Hematopoietic multipotent progenitor cell treated with erythropoietin and hydrocortisone succinate and interleukin-3 and kit ligand, for 8 days (in vitro differentiated cells): ENCODE measurements at regions not wholly inside any gene's neighbourhood (a gene's known extent, or its start where the extent isn't known, plus 50 kb on each side); places are given as distances from the start of the nearest gene placed in this dataset.
"Not testable (repeated sequence)": the region's sequence is repeated elsewhere in the genome, so short reads cannot be mapped to it uniquely, and the experiment has no call there.

ENCODE experiments used
- DNase-seq: peaks from one replicate; pipeline ENCODE4 v3.0.0-alpha.2; 2015

DNA sequence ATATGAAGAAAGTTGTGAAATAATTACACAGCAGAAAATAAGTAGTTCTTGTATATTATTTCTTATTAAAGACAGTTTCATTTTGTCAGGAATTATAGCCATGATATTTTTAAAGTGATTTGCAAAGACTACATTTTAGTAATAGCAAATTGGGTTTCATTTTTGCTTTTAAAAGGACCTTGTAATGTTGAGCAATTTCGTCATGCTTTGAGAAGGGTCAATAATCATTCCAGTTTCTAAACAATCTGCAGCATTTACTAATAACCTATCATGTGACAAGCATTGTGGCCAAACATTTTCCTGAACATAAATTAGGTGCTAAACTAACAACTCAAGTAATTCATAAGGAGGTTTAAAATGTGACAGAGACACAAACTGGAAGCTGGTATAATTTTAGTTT is 214.4 kb upstream of the CBLB start:
- no peak for DNase-seq

DNA sequence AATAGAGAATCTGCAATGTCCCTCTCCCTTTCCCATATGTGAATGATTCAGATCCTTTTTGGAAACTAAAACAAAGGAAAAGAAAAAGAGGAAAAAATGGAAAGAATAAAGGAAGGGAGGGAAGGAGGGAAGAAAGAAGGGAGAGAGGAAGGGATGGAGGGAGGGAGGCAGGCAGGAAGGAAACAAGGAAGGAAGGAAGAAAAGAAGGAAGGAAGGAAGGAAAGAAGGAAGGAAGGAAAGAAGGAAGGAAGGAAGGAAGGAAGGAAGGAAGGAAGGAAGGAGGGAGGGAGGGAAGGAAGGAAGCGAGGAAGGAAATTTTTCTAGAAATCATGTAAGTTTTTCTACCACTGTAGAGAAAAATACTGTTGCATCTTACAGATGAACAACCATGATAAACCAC is 215.0 kb upstream of the CBLB start:
- no peak for DNase-seq

- DNase-seq = no peak
These were observed 217.2 kb upstream of the CBLB start for GRCh38 chr3:106086038-106086437.

DNA sequence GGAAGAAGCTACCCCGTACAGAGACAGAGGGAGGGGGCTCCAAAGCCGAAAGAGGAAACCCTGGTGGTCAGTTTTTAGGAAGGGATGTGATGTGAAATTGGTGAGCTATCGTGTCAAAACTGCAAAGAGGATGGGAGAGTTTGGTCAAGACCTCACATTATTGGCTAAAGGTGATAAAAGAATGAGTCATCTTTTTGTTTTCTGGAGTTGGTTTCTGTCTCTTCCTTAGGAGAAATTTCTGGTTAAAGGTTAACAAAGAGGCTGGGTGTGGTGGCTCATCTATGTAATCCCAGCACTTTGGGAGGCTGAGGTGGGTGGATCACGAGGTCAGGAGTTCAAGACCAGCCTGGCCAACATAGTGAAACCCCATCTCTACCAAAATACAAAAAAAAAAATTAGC is 217.8 kb upstream of the CBLB start:
- no peak for DNase-seq

DNA sequence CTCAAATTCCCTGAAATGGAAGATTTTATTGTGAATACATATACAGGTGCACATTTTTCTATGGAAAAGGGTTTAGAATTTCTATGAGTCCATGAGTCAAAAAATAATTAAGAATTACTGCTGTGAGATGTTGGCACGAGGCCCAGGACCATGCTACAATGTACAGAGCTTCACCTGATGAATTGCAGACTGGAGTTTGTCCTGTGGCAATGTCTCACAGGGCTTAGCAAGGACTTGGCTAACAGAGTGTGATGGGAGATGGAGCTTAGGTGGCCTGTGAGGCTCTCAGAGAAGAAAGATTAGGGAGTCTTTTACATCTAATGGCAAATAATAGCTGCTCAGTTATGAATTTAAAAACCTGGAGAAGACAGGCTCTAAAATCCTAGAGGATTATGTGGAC is 219.5 kb upstream of the CBLB start:
- no peak for DNase-seq

GRCh38 chr3:106088899-106089298 is 220.1 kb upstream of the CBLB start:
- no peak for DNase-seq

DNA sequence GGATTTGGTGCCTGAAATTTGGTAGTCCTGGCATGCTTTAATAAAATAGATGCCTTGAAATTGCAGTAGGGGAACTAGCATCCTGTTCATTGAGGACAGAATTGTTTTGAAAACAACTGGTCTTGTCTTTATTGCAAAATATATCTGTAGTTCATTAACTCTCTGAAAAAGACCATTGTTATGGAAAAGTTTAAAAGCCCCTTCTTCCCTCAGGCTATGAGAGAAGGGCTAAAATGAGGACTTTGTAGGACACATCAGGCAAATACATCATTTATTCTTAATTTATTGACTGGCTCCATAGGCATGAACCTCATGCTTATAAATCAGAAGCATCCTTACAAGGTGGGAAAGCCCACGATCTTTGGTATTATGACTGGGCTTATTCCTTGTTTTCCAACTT is 221.0 kb upstream of the CBLB start:
- DNase-seq = no peak

DNA sequence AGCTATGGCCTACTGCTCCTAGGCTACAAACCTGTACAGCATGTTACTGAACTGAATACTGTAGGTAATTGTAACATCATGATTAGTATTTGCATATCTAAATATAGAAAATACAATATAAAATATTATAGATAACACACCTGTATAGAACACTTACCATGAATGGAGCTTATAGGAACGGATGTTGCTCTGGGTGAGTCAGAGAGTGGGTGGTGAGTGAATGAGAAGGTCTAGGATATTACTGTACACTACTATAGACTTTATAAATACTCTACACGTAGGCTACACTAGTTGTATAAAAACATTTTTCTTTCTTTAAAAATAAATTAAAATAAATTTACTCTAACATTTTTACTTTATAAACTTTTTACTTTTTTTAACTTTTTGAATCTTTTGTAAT is 224.0 kb upstream of the CBLB start:
- DNase-seq = no peak

DNA sequence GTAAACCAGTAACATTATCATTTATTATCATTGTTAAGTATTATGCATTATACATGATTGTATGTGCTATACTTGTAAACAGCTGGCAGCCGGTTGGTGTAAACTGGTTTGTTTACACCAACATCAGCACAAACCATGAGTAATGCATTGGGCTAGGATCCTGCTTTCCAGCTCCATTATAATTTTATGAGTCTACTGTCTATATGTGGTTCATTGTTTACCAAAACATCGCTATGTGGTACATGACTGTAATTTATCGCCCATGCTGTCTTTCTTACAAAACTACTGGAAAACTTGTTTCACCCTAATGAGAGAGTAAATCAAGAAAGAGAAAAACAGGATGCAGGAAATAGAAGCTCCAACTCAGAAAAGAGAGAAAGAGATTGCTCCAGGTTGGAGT is 224.8 kb upstream of the CBLB start:
- DNase-seq = no peak

- no peak for DNase-seq
These were observed 229.1 kb upstream of the CBLB start for GRCh38 chr3:106097817-106098435.

GRCh38 chr3:106103383-106103782 is 234.6 kb upstream of the CBLB start:
- DNase-seq = no peak

DNA sequence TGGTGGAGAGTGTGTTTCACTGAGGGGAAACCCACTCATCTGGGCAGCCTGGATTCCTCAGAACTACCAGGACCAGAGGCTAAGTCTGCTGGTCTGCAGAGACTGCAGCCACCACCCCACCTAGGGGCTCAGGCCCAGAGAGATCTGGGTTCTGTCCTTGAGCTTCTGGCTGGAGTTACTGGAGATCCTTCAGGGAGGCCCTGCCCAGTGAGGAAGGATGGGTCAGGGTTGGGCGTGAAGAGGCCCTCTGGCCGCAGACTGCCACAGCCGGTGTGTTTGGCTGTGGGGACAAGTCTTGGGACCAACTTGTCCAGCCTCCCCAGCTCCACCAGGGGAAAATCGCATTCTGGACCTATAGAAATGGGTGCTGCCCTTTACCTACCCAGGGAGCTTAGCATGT is 235.3 kb upstream of the CBLB start:
- no peak for DNase-seq

DNA sequence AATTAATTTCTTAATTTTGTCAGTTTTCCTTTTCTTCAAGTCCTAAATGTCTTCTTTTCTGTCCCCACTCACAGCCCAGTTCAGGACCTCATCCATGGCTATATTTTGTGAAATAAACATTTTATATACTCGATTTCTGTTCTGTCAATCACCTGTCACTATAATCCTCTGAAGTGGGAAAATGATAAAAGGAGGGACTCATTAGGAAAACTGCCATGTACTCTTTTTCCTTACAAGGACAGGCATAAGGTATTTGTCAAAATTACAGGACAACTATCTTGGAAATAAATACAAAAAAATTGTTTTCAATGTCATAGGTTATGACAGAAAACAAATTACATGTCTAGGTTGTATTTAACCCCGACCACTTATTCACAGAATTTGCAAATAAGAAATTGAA is 240.1 kb upstream of the CBLB start:
- DNase-seq = no peak

GRCh38 chr3:106112561-106112960 is 243.7 kb upstream of the CBLB start:
- not testable (repeated sequence) for DNase-seq

DNA sequence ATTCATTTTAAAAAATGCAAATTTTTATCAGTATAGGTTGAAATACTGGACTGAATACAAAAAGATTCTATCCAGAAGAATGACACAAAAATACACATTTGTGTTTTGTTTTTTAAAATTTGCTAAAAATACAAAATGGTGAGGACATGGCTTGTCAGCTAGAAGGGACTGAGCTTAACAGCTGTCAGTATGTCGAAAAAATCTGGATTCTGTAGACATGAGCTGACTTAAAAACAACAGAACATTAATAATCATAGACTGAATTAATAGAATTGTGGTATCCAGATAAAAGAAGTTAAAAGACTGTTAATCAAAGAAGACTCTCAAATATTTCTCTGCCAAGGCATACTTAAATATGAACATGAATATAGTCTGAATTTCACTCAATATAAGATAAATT is 244.9 kb upstream of the CBLB start:
- DNase-seq = peak; percentile 6

DNA sequence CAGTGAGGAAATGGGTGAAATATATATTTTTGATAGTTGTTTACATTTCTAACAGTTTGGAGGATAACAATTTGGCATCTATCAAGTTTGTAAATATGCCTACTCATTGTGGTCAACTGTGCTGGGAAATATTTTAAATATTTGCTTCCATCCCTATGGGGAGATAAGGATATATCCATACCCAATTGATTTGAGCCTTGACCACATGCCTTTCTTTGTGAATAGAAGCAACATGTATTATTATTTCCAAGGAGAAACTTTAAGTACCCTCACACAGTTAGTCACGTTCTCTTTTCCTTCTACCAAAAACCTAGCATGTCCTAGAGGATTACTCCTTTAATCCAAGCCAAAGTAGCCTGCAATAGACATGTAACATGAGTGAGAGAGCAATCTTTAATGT is 245.4 kb upstream of the CBLB start:
- peak; percentile 57 for DNase-seq

DNA sequence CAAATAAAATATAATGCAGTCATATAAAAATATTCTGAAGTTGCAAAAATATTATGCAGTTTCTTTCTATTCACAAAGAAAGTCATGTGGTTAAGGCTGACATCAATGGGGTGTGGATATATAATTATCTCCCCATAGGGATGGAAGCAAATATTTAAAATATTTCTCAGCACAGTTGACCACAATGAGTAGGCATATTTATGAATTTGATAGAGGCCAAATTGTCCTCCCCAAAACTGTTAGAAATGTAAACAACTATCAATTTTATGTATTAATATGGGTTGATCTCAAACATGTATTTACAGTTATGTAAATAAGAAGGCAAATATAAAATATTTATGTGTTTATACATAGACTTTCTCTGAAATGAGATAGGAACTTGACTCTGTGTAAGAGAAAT is 246.0 kb upstream of the CBLB start:
- peak; percentile 77 for DNase-seq

DNA sequence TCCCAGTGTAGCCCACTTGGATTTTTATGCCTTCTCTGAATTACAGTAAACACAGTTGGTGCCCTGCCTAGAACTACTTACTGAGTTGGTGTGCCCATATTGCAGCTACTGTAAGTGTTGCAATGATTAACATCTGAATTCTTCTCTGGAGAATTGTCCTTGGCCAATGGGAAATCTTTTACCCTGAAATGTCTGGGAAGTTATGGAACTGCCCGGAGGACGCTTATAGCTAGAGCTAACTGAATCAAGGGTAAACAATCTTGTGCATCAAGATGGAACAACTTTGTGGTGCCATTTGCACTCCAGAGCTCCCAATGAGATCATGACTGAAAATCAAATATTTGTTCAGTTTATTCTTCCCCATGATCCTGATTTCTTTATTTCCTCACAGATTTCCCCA is 246.7 kb upstream of the CBLB start:
- peak; percentile 20 for DNase-seq

DNA sequence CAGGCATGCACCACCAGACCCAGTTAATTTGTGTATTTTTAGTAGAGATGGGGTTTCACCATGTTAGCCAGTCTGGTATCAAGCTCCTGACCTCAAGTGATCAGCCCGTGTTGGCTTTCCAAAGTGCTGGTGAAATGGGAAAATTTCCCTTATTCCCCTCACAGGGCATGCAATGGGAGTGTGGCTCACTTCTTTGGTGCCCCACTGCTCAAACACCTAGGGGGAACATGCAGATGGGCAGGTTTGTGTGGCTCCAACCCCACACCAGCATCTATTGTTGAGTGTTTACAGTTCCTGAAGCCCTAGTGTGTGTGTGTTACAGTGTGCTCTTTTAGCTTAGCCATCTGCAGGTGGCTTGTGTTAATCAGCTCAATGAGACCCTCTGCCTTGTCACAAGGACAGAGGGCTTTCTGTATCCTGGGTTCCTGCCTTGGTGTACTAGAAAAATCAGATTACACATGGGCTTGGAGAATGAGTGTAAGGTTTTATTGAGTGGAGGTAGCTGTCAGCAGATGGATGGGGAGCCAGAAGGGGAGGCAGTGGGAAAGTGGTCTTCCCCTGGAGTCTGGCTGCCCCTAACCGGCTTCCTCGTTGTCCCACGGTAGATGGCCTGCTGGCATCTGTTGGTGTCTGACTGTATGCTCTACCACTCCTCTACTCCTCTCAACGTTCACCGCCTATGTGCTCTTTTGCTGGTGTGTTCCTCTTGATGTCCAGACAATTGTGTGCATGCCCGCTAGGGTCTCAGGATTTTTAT is 248.1 kb upstream of the CBLB start:
- no peak for DNase-seq

- peak; percentile 24 for DNase-seq
These were observed 248.7 kb upstream of the CBLB start for GRCh38 chr3:106117490-106117858.

GRCh38 chr3:106119614-106120082 is 250.8 kb upstream of the CBLB start:
- DNase-seq = no peak

GRCh38 chr3:106120356-106120755 is 251.5 kb upstream of the CBLB start:
- no peak for DNase-seq

DNA sequence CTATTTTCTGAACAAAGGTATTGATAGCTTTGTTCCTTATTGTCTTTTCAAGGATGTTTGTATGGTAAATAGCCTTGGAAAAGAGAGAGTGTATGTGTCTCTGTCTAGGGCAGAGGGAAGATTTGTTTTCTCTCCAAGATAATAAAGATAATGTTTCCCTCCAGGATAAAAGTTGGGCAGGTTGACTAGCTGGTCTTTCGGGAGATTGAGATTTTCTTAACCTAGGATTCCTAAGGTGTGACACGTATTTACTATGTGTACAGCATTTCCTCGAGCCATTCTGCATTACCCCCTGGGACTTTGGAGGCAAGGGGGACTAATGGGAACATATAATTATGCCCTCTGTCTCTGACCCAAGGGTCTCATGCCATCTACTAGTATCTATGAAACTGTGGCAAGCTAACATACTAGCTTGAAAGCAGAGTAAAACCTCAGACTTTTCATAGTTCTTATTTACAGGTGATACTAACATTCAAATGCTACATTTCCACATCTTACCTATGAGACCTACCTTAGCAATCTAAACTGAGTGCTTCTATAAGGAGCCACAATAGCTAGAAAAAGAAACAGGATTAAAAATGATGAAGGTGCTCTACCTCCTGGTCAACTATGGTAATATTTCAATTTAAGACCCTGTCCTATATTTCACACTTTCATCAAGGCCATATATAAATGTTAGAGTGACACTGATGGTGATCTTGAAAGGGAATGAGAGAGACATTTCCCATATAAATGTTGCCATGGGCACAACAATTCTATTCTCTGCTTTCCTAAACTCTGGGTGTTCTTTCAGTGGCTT is 252.9 kb upstream of the CBLB start:
- no peak for DNase-seq

DNA sequence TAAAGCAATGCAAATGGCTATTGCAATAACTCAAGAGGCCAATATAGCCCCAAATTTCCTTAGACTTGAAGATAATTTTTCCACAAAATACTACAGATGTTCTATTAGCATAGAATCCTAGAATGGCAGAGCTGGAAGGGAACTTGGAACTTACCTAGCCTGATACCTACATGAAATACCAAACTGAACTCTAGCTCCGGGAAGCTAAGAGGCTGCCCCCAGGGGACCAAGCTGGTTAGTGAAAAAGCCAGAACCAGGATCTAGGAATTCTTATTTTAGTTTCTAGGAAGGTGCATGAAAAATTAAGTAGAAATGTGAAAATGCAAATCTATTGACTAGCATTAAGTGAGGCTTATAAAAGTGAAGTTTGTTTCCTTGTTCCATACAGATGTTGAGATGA is 256.0 kb upstream of the CBLB start:
- DNase-seq = no peak
